Smooth muscle cell (in vitro differentiated cells): ENCODE measurements at regions not wholly inside any gene's neighbourhood (a gene's known extent, or its start where the extent isn't known, plus 50 kb on each side); places are given as distances from the start of the nearest gene placed in this dataset.

Experiments
- DNase-seq: peaks from one replicate; lab custom pipeline; 2025; ENCODE audit not compliant: unreplicated experiment; lab: John Stamatoyannopoulos, UW
- H2AFZ ChIP-seq: fragments of 200-600 bp; sonication (generic); 2 replicates; pipeline ENCODE4 v1.6.0; 2016; ENCODE audit warnings: antibody characterized with exemption, low read depth, mild to moderate bottlenecking
- H3F3A ChIP-seq: fragments of 200-600 bp; sonication (generic); 2 replicates; pipeline ENCODE4 v1.6.0; 2017; ENCODE audit warnings: antibody characterized with exemption, low read depth
- H3K27ac ChIP-seq: fragments of 200-600 bp; sonication (generic); 2 replicates; pipeline ENCODE4 v1.5.1; 2016; ENCODE audit warnings: low read depth, mild to moderate bottlenecking
- H3K27me3 ChIP-seq: fragments of 200-600 bp; sonication (generic); 2 replicates; pipeline ENCODE4 v1.6.1; 2016; ENCODE audit warnings: low read depth, mild to moderate bottlenecking
- H3K36me3 ChIP-seq: fragments of 200-600 bp; sonication (generic); 2 replicates; pipeline ENCODE4 v1.5.1; 2016; ENCODE audit warnings: low read depth
- H3K4me1 ChIP-seq: fragments of 200-600 bp; sonication (generic); 2 replicates; pipeline ENCODE4 v1.5.1; 2016; ENCODE audit warnings: low read depth
- H3K4me2 ChIP-seq: fragments of 200-600 bp; sonication (generic); 2 replicates; pipeline ENCODE4 v1.6.0; 2016; ENCODE audit warnings: mild to moderate bottlenecking
- H3K4me3 ChIP-seq: fragments of 200-600 bp; sonication (generic); 2 replicates; pipeline ENCODE4 v1.5.1; 2016; ENCODE audit warnings: mild to moderate bottlenecking
- H3K79me2 ChIP-seq: fragments of 200-600 bp; sonication (generic); 2 replicates; pipeline ENCODE4 v1.6.0; 2016; ENCODE audit warnings: low read depth, mild to moderate bottlenecking
- H3K9ac ChIP-seq: fragments of 200-600 bp; sonication (generic); 2 replicates; pipeline ENCODE4 v1.6.0; 2016; ENCODE audit warnings: low read depth
- H3K9me3 ChIP-seq: fragments of 200-600 bp; sonication (generic); replicated peaks from 2 replicates; pipeline ENCODE4 v1.5.1; 2016; ENCODE audit warnings: low read depth
- H4K20me1 ChIP-seq: fragments of 200-600 bp; sonication (generic); 2 replicates; pipeline ENCODE4 v1.6.0; 2016; ENCODE audit warnings: low read depth
- CTCF ChIP-seq: fragments of 200-600 bp; sonication (generic); IDR thresholded peaks from 2 replicates; pipeline ENCODE4 v1.5.1; 2017; ENCODE audit warnings: borderline replicate concordance, mild to moderate bottlenecking, antibody characterized with exemption; ENCODE audit not compliant: insufficient read depth, poor library complexity, severe bottlenecking
- WGBS: methylation state at CpG from one replicate; pipeline ENCODE4 v1.1.7; 2016; ENCODE audit warnings: low lambda C conversion rate; 5-methylcytosine and 5-hydroxymethylcytosine counted together

GRCh38 chr1:95427525-95427924 is 193.5 kb downstream of the RWDD3 start:
- Histone ChIP-seq H3K9ac (no peak overlapping the region), H3F3A (no peaks in the 10 kb centered on the region), H2AFZ (no peak overlapping the region), H3K27ac (no peak overlapping the region), H3K4me2 (no peak overlapping the region), H3K79me2 (no peaks in the 10 kb centered on the region), H3K27me3 (no peaks in the 10 kb centered on the region), H3K9me3 (no peaks in the 10 kb centered on the region), H3K36me3 (no peaks in the 10 kb centered on the region), H3K4me3 (no peak overlapping the region), H4K20me1 (no peaks in the 10 kb centered on the region), H3K4me1 (no peaks in the 10 kb centered on the region)
- no peak for DNase-seq
- no peak for TF ChIP-seq CTCF

GRCh38 chr1:95431235-95431634 is 197.2 kb downstream of the RWDD3 start:
- Histone ChIP-seq H3K9me3 (no peaks in the 10 kb centered on the region), H3K27me3 (no peaks in the 10 kb centered on the region), H4K20me1 (no peaks in the 10 kb centered on the region), H3K4me1 (no peaks in the 10 kb centered on the region), H3K4me2 (no peak overlapping the region), H2AFZ (no peak overlapping the region), H3K79me2 (no peaks in the 10 kb centered on the region), H3K36me3 (no peaks in the 10 kb centered on the region), H3K4me3 (no peak overlapping the region), H3K27ac (no peak overlapping the region), H3F3A (no peaks in the 10 kb centered on the region), H3K9ac (no peak overlapping the region)
- TF ChIP-seq CTCF, result no peak
- WGBS, result 49% methylated on average over 2 of the region's 2 CpGs
- no peak for DNase-seq

GRCh38 chr1:95435611-95436010 is 201.6 kb downstream of the RWDD3 start:
- Histone ChIP-seq H3K79me2 (no peaks in the 10 kb centered on the region), H3K4me3 (no peak overlapping the region), H3K9ac (no peak overlapping the region), H3K4me2 (no peak overlapping the region), H3K4me1 (peaks cover 7% of the 10 kb centered on the region), H3K27me3 (no peaks in the 10 kb centered on the region), H4K20me1 (no peaks in the 10 kb centered on the region), H3K9me3 (no peaks in the 10 kb centered on the region), H3F3A (no peaks in the 10 kb centered on the region), H3K36me3 (no peaks in the 10 kb centered on the region), H3K27ac (no peak overlapping the region), H2AFZ (no peak overlapping the region)
- 92% methylated on average over 3 of the region's 3 CpGs for WGBS
- TF ChIP-seq CTCF, result no peak
- DNase-seq, result no peak

- DNase-seq, result no peak
- no peaks in the 10 kb centered on the region for H3K27me3 ChIP-seq
- no peak overlapping the region for H3K9ac ChIP-seq
- no peaks in the 10 kb centered on the region for H3K36me3 ChIP-seq
- no peaks in the 10 kb centered on the region for H4K20me1 ChIP-seq
- no peak overlapping the region for H3K4me2 ChIP-seq
- peaks cover 7% of the 10 kb centered on the region for H3K4me1 ChIP-seq
- H2AFZ ChIP-seq, result no peak overlapping the region
- no peak overlapping the region for H3K27ac ChIP-seq
- H3K79me2 ChIP-seq, result no peaks in the 10 kb centered on the region
- H3K9me3 ChIP-seq, result no peaks in the 10 kb centered on the region
- H3K4me3 ChIP-seq, result no peak overlapping the region
- no peaks in the 10 kb centered on the region for H3F3A ChIP-seq
- WGBS, result 87% methylated on average over 3 of the region's 3 CpGs
- TF ChIP-seq CTCF, result no peak
These were observed 203.0 kb downstream of the RWDD3 start for GRCh38 chr1:95437011-95437410.
